BJ (cell line): ENCODE measurements at regions not wholly inside any gene's neighbourhood (a gene's known extent, or its start where the extent isn't known, plus 50 kb on each side); places are given as distances from the start of the nearest gene placed in this dataset.

Source experiments
- CTCF ChIA-PET: fragments of 350-600 bp; formaldehyde crosslinking; extraction: SDS; loops from one replicate; lab custom pipeline; 2021; ENCODE audit warnings: antibody characterized with exemption, inconsistent platforms; lab: Yijun Ruan, JAX
- POLR2A ChIA-PET: fragments of 300-600 bp; sonication (Branson Sonifier 250); formaldehyde crosslinking; extraction: SDS; loops from one replicate; lab custom pipeline; 2021; ENCODE audit warnings: antibody characterized with exemption; lab: Charles Lee
- DNase-seq: peaks from one replicate; pipeline ENCODE4 v3.0.0-alpha.2; 2011; ENCODE audit warnings: low read depth
- H3K27me3 ChIP-seq: 2 replicates; pipeline ENCODE4 v1.6.0; 2011; ENCODE audit warnings: low read length; ENCODE audit not compliant: control insufficient read depth, insufficient read depth
- H3K36me3 ChIP-seq: 2 replicates; pipeline ENCODE4 v1.5.1; 2011; ENCODE audit warnings: low read length; ENCODE audit not compliant: control insufficient read depth, insufficient read depth
- H3K4me3 ChIP-seq: 2 replicates; pipeline ENCODE4 v1.5.1; 2011; ENCODE audit warnings: low read depth, mild to moderate bottlenecking, control low read depth, low read length
- CTCF ChIP-seq: IDR thresholded peaks from 2 replicates; pipeline ENCODE4 v1.5.1; 2011; ENCODE audit warnings: low read depth, mild to moderate bottlenecking, control low read depth, inconsistent platforms, low read length, moderate library complexity; ENCODE audit not compliant: insufficient read depth

GRCh38 chr13:87042946-87043345 lies 628.2 kb upstream of the SLITRK5 start:
- CTCF ChIA-PET: no interaction called here
- DNase-seq: no peak
- POLR2A ChIA-PET: no interaction called here
- no peaks in the 10 kb centered on the region for H3K36me3 ChIP-seq
- no peak for TF ChIP-seq CTCF
- no peaks in the 10 kb centered on the region for H3K27me3 ChIP-seq
- no peak overlapping the region for H3K4me3 ChIP-seq

DNA sequence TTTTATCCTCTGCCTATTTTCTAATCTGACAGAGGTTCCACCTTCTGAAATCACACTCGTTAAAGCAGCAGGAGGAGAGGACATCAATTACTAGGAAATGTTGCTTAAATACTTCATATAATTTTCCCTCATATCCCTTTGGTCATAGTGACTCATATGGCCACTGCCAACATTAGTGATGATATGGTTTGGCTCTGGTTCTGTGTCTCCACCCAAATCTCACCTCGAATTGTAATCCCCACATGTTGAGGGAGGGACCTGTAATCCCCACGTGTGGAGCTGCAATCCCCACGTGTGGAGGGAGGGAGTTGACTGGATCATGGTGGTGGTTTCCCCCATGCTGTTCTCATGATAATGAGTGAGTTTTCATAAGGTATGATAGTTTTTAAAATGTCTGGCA lies 618.4 kb upstream of the SLITRK5 start:
- Histone ChIP-seq H3K27me3 (no peaks in the 10 kb centered on the region), H3K36me3 (no peaks in the 10 kb centered on the region), H3K4me3 (no peak overlapping the region)
- CTCF ChIA-PET: no interaction called here
- POLR2A ChIA-PET: no interaction called here
- no peak for DNase-seq
- TF ChIP-seq CTCF: no peak

GRCh38 chr13:87057807-87058520 lies 613.2 kb upstream of the SLITRK5 start:
- Histone ChIP-seq H3K27me3 (no peaks in the 10 kb centered on the region), H3K36me3 (no peaks in the 10 kb centered on the region), H3K4me3 (no peak overlapping the region)
- CTCF ChIA-PET: interaction anchor here (0.7 kb wide), 1 partner anchor 44 kb away, joined by 3 read pairs; no protein-coding TSS in a partner anchor
- TF ChIP-seq CTCF: no peak
- POLR2A ChIA-PET: no interaction called here
- DNase-seq: no peak

GRCh38 chr13:87058786-87059329 lies 612.3 kb upstream of the SLITRK5 start:
- Histone ChIP-seq H3K27me3 (no peaks in the 10 kb centered on the region), H3K4me3 (no peak overlapping the region), H3K36me3 (no peaks in the 10 kb centered on the region)
- no peak for DNase-seq
- no peak for TF ChIP-seq CTCF
- CTCF ChIA-PET: no interaction called here
- POLR2A ChIA-PET: no interaction called here

- no peak for DNase-seq
- Histone ChIP-seq H3K4me3 (no peak overlapping the region), H3K36me3 (no peaks in the 10 kb centered on the region), H3K27me3 (no peaks in the 10 kb centered on the region)
- TF ChIP-seq CTCF: no peak
- ChIA-PET POLR2A (no interaction called here), CTCF (no interaction called here)
Observed at GRCh38 chr13:87078947-87079795, 592.0 kb upstream of the SLITRK5 start.
